HepG2 (cell line): ENCODE measurements at regions not wholly inside any gene's neighbourhood (a gene's known extent, or its start where the extent isn't known, plus 50 kb on each side); places are given as distances from the start of the nearest gene placed in this dataset.

Experiments
- ARID4A ChIP-seq: sonication (generic); formaldehyde crosslinking; IDR thresholded peaks from 2 replicates; pipeline ENCODE4 v1.5.0; 2020; ENCODE audit warnings: mild to moderate bottlenecking, missing genetic modification reagents, borderline replicate concordance
- E2F5 ChIP-seq: sonication (generic); formaldehyde crosslinking; conservative IDR thresholded peaks from 2 replicates; pipeline ENCODE4 v1.4.0; 2020; ENCODE audit warnings: missing genetic modification reagents
- EZH2 ChIP-seq: conservative IDR thresholded peaks from 2 replicates; pipeline ENCODE4 v1.6.1; 2012; ENCODE audit warnings: mild to moderate bottlenecking, low read depth, low read length, moderate library complexity
- FOXA1 ChIP-seq, 2 experiments: fragments of 450-650 bp in 1 of 2; sonication (generic) in 1 of 2; formaldehyde crosslinking in 1 of 2; IDR thresholded peaks; 2 replicates each; pipeline versions ENCODE4 v1.4.0 to v1.6.1; 2016 to 2020; ENCODE audit warnings: missing genetic modification reagents in 1 of 2
- GABPB1 ChIP-seq: IDR thresholded peaks from 2 replicates; pipeline ENCODE4 v1.6.1; 2016; ENCODE audit warnings: mild to moderate bottlenecking, missing genetic modification reagents, moderate library complexity, missing compliant biosample characterization
- IRF2 ChIP-seq: IDR thresholded peaks from 2 replicates; pipeline ENCODE4 v1.6.1; 2018; ENCODE audit warnings: missing genetic modification reagents, missing compliant biosample characterization
- MIER3 ChIP-seq: IDR thresholded peaks from 2 replicates; pipeline ENCODE4 v1.6.1; 2016; ENCODE audit warnings: missing compliant biosample characterization, borderline replicate concordance
- NFIB ChIP-seq: sonication (generic); formaldehyde crosslinking; IDR thresholded peaks from 2 replicates; pipeline ENCODE4 v1.9.0; 2021; ENCODE audit warnings: missing genetic modification reagents, mild to moderate bottlenecking, borderline replicate concordance
- POGK ChIP-seq: sonication (generic); formaldehyde crosslinking; conservative IDR thresholded peaks from 2 replicates; pipeline ENCODE4 v1.8.0; 2022; ENCODE audit warnings: mild to moderate bottlenecking, moderate library complexity, missing genetic modification reagents
- RBM22 ChIP-seq: fragments of 200-400 bp; formaldehyde crosslinking; optimal IDR thresholded peaks from 2 replicates; pipeline ENCODE3; 2017; ENCODE audit warnings: mild to moderate bottlenecking, low read length, moderate library complexity
- RXRA ChIP-seq: sonication (generic); formaldehyde crosslinking; IDR thresholded peaks from 2 replicates; pipeline ENCODE4 v1.5.1; 2020; ENCODE audit warnings: missing genetic modification reagents
- SMAD3 ChIP-seq: sonication (generic); formaldehyde crosslinking; IDR thresholded peaks from 2 replicates; pipeline ENCODE4 v1.4.0; 2020; ENCODE audit warnings: missing genetic modification reagents
- SP2 ChIP-seq: sonication (generic); formaldehyde crosslinking; IDR thresholded peaks from 2 replicates; pipeline ENCODE4 v1.5.1; 2020; ENCODE audit warnings: mild to moderate bottlenecking, missing genetic modification reagents
- ZNF24 ChIP-seq: fragments of 450-650 bp; IDR thresholded peaks from 2 replicates; pipeline ENCODE4 v1.6.1; 2017; ENCODE audit warnings: antibody characterized with exemption, mild to moderate bottlenecking
- ZNF530 ChIP-seq: sonication (generic); formaldehyde crosslinking; IDR thresholded peaks from 2 replicates; pipeline ENCODE4 v1.5.0; 2020; ENCODE audit warnings: low read depth, mild to moderate bottlenecking, missing genetic modification reagents
- ZNF567 ChIP-seq: sonication (generic); formaldehyde crosslinking; IDR thresholded peaks from 2 replicates; pipeline ENCODE4 v1.8.1; 2023; ENCODE audit warnings: mild to moderate bottlenecking, missing genetic modification reagents, borderline replicate concordance
- ZNF598 ChIP-seq: sonication (generic); formaldehyde crosslinking; IDR thresholded peaks from 2 replicates; pipeline ENCODE4 v1.5.1; 2020; ENCODE audit warnings: mild to moderate bottlenecking, missing genetic modification reagents, borderline replicate concordance
- TF ChIP-seq, protein P1 (sequence below): IDR thresholded peaks from 2 replicates; pipeline ENCODE4 v1.6.1; 2016; ENCODE audit warnings: missing genetic modification reagents, missing compliant biosample characterization
- TF ChIP-seq, protein P2 (sequence below): sonication (generic); formaldehyde crosslinking; IDR thresholded peaks from 2 replicates; pipeline ENCODE4 v1.4.0; 2020; ENCODE audit warnings: missing genetic modification reagents
- TF ChIP-seq, protein P3 (sequence below): IDR thresholded peaks from 2 replicates; pipeline ENCODE4 v1.6.1; 2016; ENCODE audit warnings: low read depth, control low read depth

DNA sequence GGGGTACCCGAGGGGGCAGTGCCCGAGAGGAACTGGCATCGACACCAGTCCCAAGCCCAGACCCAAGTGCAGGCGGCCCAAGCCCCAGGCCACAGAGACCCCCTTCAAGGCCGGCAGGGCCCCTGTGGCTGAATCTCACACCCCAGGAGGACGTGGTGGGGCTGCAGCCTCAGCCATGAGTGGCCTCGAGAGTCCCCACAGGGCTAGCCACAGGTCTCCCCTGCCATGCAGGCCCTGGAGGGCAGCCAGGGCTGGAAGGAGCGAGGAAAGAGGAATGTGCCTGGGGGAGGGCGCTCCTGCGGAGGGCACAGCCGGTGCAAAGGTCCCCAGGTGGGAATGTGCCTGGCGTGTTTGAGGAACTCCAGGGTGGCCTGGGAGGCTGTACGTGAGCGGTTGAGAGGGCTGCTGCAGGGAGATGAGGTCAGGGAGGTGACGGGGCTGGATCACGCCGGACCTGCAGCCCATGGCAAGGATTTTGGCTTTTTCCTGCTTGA, 86.1 kb downstream of the NCOR2 start (continued):
- no peak; the same call in 1 of the 2 replicates for TF ChIP-seq ARID4A (CRISPR knock-in tag)
- peak; percentile 81 for TF ChIP-seq RXRA (CRISPR knock-in tag)
- TF ChIP-seq NFIB: no peak
- no peak for TF ChIP-seq SP2
- TF ChIP-seq IRF2 (CRISPR knock-in tag): 0 out of 2 replicates have a peak, but pooled peaks have one; percentile 19
- TF ChIP-seq POGK: no peak
- no peak for TF ChIP-seq SMAD3
- no peak for TF ChIP-seq MIER3 (CRISPR knock-in tag)
- TF ChIP-seq ZNF530: no peak
- no peak for TF ChIP-seq ZNF567 (CRISPR knock-in tag)
- TF ChIP-seq, protein P1, sequence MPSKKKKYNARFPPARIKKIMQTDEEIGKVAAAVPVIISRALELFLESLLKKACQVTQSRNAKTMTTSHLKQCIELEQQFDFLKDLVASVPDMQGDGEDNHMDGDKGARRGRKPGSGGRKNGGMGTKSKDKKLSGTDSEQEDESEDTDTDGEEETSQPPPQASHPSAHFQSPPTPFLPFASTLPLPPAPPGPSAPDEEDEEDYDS (CRISPR knock-in tag): no peak
- TF ChIP-seq EZH2: no peak
- no peak for TF ChIP-seq ZNF598 (CRISPR knock-in tag)
- no peak for TF ChIP-seq FOXA1 (IDR thresholded peaks at IDR 0.05)
- no peak for TF ChIP-seq FOXA1 (CRISPR knock-in tag; IDR thresholded peaks at IDR 0.05)
- TF ChIP-seq, protein P2, sequence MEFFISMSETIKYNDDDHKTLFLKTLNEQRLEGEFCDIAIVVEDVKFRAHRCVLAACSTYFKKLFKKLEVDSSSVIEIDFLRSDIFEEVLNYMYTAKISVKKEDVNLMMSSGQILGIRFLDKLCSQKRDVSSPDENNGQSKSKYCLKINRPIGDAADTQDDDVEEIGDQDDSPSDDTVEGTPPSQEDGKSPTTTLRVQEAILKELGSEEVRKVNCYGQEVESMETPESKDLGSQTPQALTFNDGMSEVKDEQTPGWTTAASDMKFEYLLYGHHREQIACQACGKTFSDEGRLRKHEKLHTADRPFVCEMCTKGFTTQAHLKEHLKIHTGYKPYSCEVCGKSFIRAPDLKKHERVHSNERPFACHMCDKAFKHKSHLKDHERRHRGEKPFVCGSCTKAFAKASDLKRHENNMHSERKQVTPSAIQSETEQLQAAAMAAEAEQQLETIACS (CRISPR knock-in tag): no peak
- no peak for TF ChIP-seq E2F5 (CRISPR knock-in tag)
- TF ChIP-seq, protein P3, sequence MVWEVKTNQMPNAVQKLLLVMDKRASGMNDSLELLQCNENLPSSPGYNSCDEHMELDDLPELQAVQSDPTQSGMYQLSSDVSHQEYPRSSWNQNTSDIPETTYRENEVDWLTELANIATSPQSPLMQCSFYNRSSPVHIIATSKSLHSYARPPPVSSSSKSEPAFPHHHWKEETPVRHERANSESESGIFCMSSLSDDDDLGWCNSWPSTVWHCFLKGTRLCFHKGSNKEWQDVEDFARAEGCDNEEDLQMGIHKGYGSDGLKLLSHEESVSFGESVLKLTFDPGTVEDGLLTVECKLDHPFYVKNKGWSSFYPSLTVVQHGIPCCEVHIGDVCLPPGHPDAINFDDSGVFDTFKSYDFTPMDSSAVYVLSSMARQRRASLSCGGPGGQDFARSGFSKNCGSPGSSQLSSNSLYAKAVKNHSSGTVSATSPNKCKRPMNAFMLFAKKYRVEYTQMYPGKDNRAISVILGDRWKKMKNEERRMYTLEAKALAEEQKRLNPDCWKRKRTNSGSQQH (CRISPR knock-in tag): no peak
- no peak for TF ChIP-seq RBM22
- TF ChIP-seq ZNF24: no peak
- TF ChIP-seq GABPB1 (CRISPR knock-in tag): peak; percentile 19; the same call in 1 of the 2 replicates
